ENCODE measurements at regions not wholly inside any gene's neighbourhood (a gene's known extent, or its start where the extent isn't known, plus 50 kb on each side); places are given as distances from the start of the nearest gene placed in this dataset.

- H3K27me3 ChIP-seq (ENCODE audit: control insufficient read depth in 2 of 2, insufficient read depth in 2 of 2, low read length in 2 of 2), result peaks cover 0 to 6% of the 10 kb centered on the region in 2 experiments
- no peaks in the 10 kb centered on the region for H3K9me3 ChIP-seq (replicated peaks; ENCODE audit: control insufficient read depth, insufficient read depth, low read length)
- no peaks in the 10 kb centered on the region for H4K20me1 ChIP-seq (replicated peaks; ENCODE audit: control insufficient read depth, extremely low read depth, insufficient read depth, low read length)
- DNase-seq (ENCODE audit: low read depth, low spot score) (no peak), FAIRE-seq (no peak)
- TF ChIP-seq, protein P1, sequence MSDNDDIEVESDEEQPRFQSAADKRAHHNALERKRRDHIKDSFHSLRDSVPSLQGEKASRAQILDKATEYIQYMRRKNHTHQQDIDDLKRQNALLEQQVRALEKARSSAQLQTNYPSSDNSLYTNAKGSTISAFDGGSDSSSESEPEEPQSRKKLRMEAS (IDR thresholded peaks at IDR 0.05; ENCODE audit: insufficient read depth, insufficient read length), result no peak
- no peak for TF ChIP-seq MYC (IDR thresholded peaks at IDR 0.05; ENCODE audit: low read depth, low read length)
- TF ChIP-seq FOS (IDR thresholded peaks at IDR 0.05; ENCODE audit: borderline replicate concordance, insufficient read depth, low read length), result no peak
- no peak for TF ChIP-seq CTCF (IDR thresholded peaks at IDR 0.05; ENCODE audit: extremely low read depth in 1 of 2, insufficient read depth in 1 of 2, low read depth in 1 of 2, low read length in 2 of 2)
- TF ChIP-seq JUN (IDR thresholded peaks at IDR 0.05; ENCODE audit: borderline replicate concordance, insufficient read depth, insufficient read length, low read depth), result no peak
- TF ChIP-seq EZH2 (IDR thresholded peaks at IDR 0.05; ENCODE audit: borderline replicate concordance, low read depth, low read length, severe bottlenecking), result no peak
- TF ChIP-seq GATA2 (IDR thresholded peaks at IDR 0.05; ENCODE audit: insufficient read depth, insufficient read length, low read depth, low read length), result no peak
- TF ChIP-seq POLR2AphosphoS5 (IDR thresholded peaks at IDR 0.05; ENCODE audit: insufficient read depth, low read depth, low read length), result no peak
- no peak for TF ChIP-seq POLR2A (IDR thresholded peaks at IDR 0.05; ENCODE audit: low read depth, low read length)
- no peaks in the 10 kb centered on the region for H3K9me1 ChIP-seq (replicated peaks; ENCODE audit: control insufficient read depth, extremely low read depth, insufficient read depth, low read length)
- H3K4me3 ChIP-seq (replicated peaks in 1 of 3; ENCODE audit: insufficient read depth in 1 of 3, low read depth in 1 of 3, low read length in 3 of 3), result no peak overlapping the region
- POLR2A ChIA-PET, result no interaction called here
- CTCF ChIA-PET, result interaction anchor here (0.8 to 1.4 kb wide), 4 partner anchors 9 to 552 kb away, joined by 3 to 5 read pairs (median 3); no protein-coding TSS in a partner anchor
- no peak overlapping the region for H3K4me2 ChIP-seq (ENCODE audit: insufficient read depth, low read length)
- intact Hi-C loops (cut with micrococcal nuclease), result no loop called here
- H3K27ac ChIP-seq (ENCODE audit: insufficient read depth, low read depth, low read length), result no peak overlapping the region
- H3K79me2 ChIP-seq (ENCODE audit: control insufficient read depth, insufficient read depth, low read length), result no peaks in the 10 kb centered on the region
- no peaks in the 10 kb centered on the region for H3K36me3 ChIP-seq (ENCODE audit: control insufficient read depth in 2 of 2, extremely low read depth in 1 of 2, insufficient read depth in 2 of 2, low read length in 2 of 2)
- H2AFZ ChIP-seq (ENCODE audit: low read depth, low read length), result no peak overlapping the region
- no peak overlapping the region for H3K9ac ChIP-seq (replicated peaks; ENCODE audit: extremely low read depth, insufficient read depth, low read length)
- dilution Hi-C loops (cut with MboI; ENCODE audit: extremely low pct_ligation_motif_present, low sequenced_read_pairs), result no loop called here
- no TSS peak for BruUV-seq (replicated peaks)
- H3K4me1 ChIP-seq (ENCODE audit: control insufficient read depth, extremely low read depth, insufficient read depth, low read length), result no peaks in the 10 kb centered on the region
These were observed 393.7 kb downstream of the PPP3CA start for GRCh38 chr4:100953616-100954015.

Data from endothelial cell of umbilical vein (primary cell).